NB4 (cell line): ENCODE measurements at regions not wholly inside any gene's neighbourhood (a gene's known extent, or its start where the extent isn't known, plus 50 kb on each side); places are given as distances from the start of the nearest gene placed in this dataset.

Source experiments
- POLR2A ChIP-seq: IDR thresholded peaks from 2 replicates; pipeline ENCODE4 v1.6.1; 2011; ENCODE audit warnings: mild to moderate bottlenecking; ENCODE audit not compliant: insufficient read length; ENCODE audit errors: extremely low read depth
- TF ChIP-seq, protein P1 (sequence below): IDR thresholded peaks from one replicate; pipeline ENCODE4 v1.5.1; 2012; ENCODE audit warnings: low read depth, low read length
- TF ChIP-seq, protein P2 (sequence below): IDR thresholded peaks from 2 replicates; pipeline ENCODE4 v1.6.1; 2011; ENCODE audit warnings: low read depth, low read length

DNA sequence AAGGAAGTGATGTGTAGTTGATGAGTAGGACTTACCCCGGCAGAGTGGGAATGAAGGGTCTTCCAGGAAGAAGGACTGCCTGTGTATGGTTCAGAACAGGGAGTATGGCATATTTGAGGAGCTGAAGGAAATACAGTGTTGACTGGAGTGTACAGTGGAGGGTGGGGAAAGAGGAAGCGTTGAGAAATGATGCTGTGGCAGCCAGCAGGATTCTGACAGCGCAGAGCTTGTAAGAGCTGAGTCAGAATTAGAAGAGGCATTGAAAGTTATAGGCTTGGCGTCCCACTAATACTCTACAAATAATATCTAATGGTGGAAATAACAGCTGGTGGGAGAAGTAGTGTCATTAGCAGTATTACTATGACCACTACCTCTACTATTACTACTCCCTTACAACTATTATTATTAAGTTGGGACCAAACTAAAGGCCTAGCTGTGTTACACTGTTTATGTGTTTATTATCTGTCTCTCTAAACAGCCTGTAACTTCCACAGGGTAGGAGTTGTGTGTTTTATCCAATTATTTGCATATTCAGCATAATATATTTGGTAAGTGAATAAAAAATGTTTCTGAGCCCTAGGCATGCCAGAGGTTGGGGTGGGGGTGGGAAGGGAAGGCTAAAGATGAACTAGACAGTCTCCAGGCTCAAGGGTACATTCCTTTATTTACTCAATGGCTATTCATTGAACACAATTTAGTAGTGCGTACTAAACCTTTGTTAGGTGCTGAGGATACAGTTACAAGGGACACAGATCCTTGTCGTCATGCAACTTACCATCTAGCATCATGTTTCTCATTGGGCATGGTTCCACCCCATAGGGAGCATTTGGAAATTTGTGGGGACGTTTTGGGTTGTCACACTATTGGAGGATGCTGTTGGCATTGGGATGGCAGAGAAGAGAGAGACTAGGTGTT is 428.8 kb upstream of the ONECUT1 start:
- TF ChIP-seq, protein P1, sequence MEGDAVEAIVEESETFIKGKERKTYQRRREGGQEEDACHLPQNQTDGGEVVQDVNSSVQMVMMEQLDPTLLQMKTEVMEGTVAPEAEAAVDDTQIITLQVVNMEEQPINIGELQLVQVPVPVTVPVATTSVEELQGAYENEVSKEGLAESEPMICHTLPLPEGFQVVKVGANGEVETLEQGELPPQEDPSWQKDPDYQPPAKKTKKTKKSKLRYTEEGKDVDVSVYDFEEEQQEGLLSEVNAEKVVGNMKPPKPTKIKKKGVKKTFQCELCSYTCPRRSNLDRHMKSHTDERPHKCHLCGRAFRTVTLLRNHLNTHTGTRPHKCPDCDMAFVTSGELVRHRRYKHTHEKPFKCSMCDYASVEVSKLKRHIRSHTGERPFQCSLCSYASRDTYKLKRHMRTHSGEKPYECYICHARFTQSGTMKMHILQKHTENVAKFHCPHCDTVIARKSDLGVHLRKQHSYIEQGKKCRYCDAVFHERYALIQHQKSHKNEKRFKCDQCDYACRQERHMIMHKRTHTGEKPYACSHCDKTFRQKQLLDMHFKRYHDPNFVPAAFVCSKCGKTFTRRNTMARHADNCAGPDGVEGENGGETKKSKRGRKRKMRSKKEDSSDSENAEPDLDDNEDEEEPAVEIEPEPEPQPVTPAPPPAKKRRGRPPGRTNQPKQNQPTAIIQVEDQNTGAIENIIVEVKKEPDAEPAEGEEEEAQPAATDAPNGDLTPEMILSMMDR, result no peak
- TF ChIP-seq POLR2A, result no peak
- TF ChIP-seq, protein P2, sequence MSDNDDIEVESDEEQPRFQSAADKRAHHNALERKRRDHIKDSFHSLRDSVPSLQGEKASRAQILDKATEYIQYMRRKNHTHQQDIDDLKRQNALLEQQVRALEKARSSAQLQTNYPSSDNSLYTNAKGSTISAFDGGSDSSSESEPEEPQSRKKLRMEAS, result no peak
